Right lobe of liver (tissue), 4 donors: ENCODE measurements at regions not wholly inside any gene's neighbourhood (a gene's known extent, or its start where the extent isn't known, plus 50 kb on each side); places are given as distances from the start of the nearest gene placed in this dataset.

Experiments used
- CTCF ChIP-seq, 4 donors: fragments of 200-600 bp in 3 of 4; fragments of 450-650 bp in 1 of 4; IDR thresholded peaks; one replicate each; pipeline versions ENCODE4 v1.5.1 to v1.8.0; 2016 to 2022; ENCODE audit warnings: antibody characterized with exemption in 4 of 4, mild to moderate bottlenecking in 2 of 4
- POLR2A ChIP-seq: fragments of 450-650 bp; IDR thresholded peaks from one replicate; pipeline ENCODE4 v1.6.1; 2017; ENCODE audit warnings: antibody characterized with exemption, mild to moderate bottlenecking
- donor health status: DM: no; HTN: no; CAD: no.
- donor health status: DM: no; HTN: no; CAD: no.
- donor health status: DM: no; HTN: yes; CAD: no.

DNA sequence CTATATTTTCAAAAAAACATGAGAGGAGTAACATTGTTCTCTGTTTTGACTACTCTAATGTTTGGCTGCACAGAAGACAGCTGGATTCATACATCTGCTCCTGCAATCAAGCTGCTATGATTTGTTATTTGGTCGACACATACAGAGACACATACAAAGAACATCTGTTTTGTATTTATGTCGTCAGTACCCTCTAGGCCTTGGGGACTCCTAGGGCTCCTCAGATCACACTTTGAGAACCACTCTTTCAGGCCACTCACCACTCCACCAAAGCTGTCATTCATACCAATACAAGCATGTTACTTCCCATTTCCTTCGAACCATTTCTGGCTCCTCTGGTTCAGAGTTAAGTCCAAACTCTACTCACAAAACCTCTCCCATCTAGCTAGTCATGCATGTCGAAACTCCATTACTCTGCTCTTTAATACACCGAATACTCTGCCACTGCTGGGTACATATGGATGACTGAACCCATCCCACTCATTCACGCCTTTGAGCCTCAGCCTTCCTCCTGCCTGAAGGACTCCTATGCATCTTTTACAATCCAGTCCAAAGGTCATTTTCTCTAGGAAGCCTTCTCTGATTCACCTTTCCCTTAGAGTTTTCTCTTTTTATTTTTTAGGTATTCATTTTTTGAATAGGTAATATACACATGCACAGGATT lies 102.9 kb upstream of the ARHGEF3 start:
- TF ChIP-seq CTCF (IDR thresholded peaks at IDR 0.05) (no peak), POLR2A (no peak)
